Glutamatergic neuron (in vitro differentiated cells): ENCODE measurements at regions not wholly inside any gene's neighbourhood (a gene's known extent, or its start where the extent isn't known, plus 50 kb on each side); places are given as distances from the start of the nearest gene placed in this dataset.

ENCODE experiments used
- DNase-seq: peaks from one replicate; pipeline ENCODE4 v3.0.0; 2022
- H3K27ac Mint-ChIP-seq: one replicate; pipeline ENCODE4 v1.8.0; 2020; ENCODE audit warnings: mild to moderate bottlenecking, mixed read lengths, inconsistent platforms; ENCODE audit not compliant: unreplicated experiment
- H3K27me3 Mint-ChIP-seq: one replicate; pipeline ENCODE4 v1.8.0; 2020; ENCODE audit warnings: mild to moderate bottlenecking, moderate library complexity, mixed read lengths, inconsistent platforms; ENCODE audit not compliant: unreplicated experiment
- H3K36me3 Mint-ChIP-seq: one replicate; pipeline ENCODE4 v1.8.0; 2020; ENCODE audit warnings: mild to moderate bottlenecking, mixed read lengths, inconsistent platforms; ENCODE audit not compliant: unreplicated experiment
- H3K4me1 Mint-ChIP-seq: one replicate; pipeline ENCODE4 v1.8.0; 2020; ENCODE audit warnings: mild to moderate bottlenecking, low read depth, mixed read lengths, inconsistent platforms; ENCODE audit not compliant: unreplicated experiment
- H3K4me3 Mint-ChIP-seq: one replicate; pipeline ENCODE4 v1.8.0; 2020; ENCODE audit warnings: mild to moderate bottlenecking, mixed read lengths, inconsistent platforms; ENCODE audit not compliant: unreplicated experiment
- H3K9me3 Mint-ChIP-seq: one replicate; pipeline ENCODE4 v1.8.0; 2020; ENCODE audit warnings: mild to moderate bottlenecking, moderate library complexity, mixed read lengths, inconsistent platforms; ENCODE audit not compliant: unreplicated experiment
- CTCF ChIP-seq: fragments of 200-600 bp; sonication (generic); IDR thresholded peaks from one replicate; pipeline ENCODE4 v1.5.0; 2021; ENCODE audit not compliant: partially characterized antibody, unreplicated experiment

DNA sequence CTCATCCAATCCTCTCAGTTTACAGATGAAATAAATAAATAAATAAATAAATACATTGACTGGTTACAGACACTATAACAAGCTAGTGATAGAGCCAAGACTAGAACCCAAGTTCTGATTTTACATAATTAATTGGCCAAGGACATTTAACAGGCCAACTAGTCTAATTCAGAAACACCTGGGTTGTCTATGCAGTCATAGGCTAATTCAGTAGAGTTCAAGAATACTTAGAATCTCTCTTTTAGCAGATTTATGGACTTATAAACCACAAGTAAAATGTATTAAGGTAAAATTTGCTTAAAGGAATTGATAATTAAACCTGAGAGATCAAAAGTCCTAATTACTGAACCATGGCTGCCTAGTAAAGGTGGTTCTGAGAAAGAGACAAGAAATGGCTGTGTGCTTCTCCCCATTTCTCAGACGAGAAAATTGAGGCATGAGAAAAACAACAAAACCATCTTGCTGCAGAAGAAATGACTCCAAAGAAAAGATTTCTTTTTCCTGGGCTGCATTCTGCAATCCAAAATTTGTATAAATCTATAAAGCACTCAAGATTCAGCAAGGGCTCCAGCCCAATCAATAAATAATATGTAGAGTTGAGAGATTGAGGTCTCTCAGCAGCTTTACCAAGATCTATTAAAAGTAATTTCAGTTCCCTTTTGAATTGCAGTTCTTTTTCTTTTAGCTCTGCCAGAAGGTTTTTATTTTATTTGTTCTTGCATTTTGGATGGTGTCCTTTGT, 98.3 kb downstream of the DUSP10 start:
- Mint-ChIP-seq H3K36me3 (no peaks in the 10 kb centered on the region), H3K4me1 (no peaks in the 10 kb centered on the region), H3K27ac (no peak overlapping the region), H3K27me3 (no peaks in the 10 kb centered on the region), H3K4me3 (no peak overlapping the region), H3K9me3 (no peaks in the 10 kb centered on the region)
- TF ChIP-seq CTCF, result no peak
- no peak for DNase-seq

DNA sequence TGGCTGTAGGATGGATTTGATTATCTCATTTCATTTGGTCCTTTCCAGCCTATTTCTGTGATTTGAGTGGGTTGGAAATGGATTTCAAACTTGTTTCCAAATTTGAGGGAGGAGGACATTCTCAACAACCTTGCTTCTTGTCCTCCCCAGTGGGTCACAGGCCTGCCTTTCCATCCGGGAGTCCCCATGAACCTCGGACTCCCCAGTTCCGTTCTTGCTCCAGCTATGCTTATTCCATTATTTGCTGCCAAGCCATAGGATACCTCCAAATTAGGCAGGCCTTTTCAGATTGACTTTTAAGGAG, 97.8 kb downstream of the DUSP10 start:
- no peak overlapping the region for H3K4me3 Mint-ChIP-seq
- H3K36me3 Mint-ChIP-seq, result no peaks in the 10 kb centered on the region
- H3K4me1 Mint-ChIP-seq, result no peaks in the 10 kb centered on the region
- no peak overlapping the region for H3K27ac Mint-ChIP-seq
- no peaks in the 10 kb centered on the region for H3K27me3 Mint-ChIP-seq
- TF ChIP-seq CTCF, result no peak
- H3K9me3 Mint-ChIP-seq, result no peaks in the 10 kb centered on the region
- no peak for DNase-seq

DNA sequence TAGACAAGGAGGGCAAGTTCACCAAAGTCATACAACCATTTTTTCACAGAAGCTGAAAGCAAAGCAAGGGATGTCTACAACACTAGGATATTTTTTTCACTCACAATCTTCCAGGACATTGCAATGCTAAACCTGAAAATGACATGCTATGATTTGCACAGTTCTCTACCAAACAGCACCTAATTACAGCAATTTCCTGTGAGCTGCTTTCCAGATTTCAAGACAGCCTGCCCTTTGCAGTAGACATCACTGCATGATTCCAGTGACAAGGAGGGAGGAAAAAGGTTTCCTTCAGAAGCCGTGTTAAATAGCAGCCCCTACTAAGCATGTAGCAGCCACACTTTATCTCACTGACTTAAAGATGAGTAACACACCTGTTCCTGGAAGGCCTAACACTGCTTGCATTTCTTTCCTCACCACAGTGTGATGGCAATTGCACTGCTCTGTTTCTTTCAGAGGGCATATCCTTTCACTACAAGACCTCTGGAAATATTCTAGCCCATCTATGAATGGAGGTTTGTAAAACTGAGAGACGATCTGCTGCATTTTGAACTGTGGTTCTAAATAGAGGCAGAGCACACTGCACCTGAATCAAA, 97.1 kb downstream of the DUSP10 start:
- Mint-ChIP-seq H3K36me3 (no peaks in the 10 kb centered on the region), H3K4me3 (no peak overlapping the region), H3K27me3 (no peaks in the 10 kb centered on the region), H3K9me3 (no peaks in the 10 kb centered on the region), H3K4me1 (no peaks in the 10 kb centered on the region), H3K27ac (no peak overlapping the region)
- no peak for DNase-seq
- no peak for TF ChIP-seq CTCF

DNA sequence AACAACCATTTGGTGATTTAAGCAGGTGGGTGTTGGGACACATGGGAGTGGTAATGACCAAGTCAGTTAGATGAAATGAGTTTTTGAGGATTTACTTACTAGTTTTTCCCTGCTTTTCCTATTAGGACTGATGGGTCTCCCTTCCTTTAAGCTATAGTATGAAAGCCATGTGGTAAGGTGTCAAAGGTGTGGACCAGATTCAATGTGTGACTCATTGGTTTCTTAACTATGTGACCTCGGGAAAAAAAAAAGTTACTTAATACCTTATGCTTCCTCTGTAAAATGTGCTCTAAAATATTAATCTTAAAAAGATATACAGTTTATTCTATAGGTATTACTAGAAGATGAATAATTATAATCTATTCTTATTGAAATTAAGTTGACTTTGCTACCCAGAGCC, 93.7 kb downstream of the DUSP10 start:
- H3K36me3 Mint-ChIP-seq, result no peaks in the 10 kb centered on the region
- H3K27ac Mint-ChIP-seq, result no peak overlapping the region
- no peak for TF ChIP-seq CTCF

More for the DNA sequence above, 93.7 kb downstream of the DUSP10 start:
- no peak for DNase-seq
- no peak overlapping the region for H3K4me3 Mint-ChIP-seq
- H3K4me1 Mint-ChIP-seq, result no peaks in the 10 kb centered on the region
- no peaks in the 10 kb centered on the region for H3K9me3 Mint-ChIP-seq
- H3K27me3 Mint-ChIP-seq, result no peaks in the 10 kb centered on the region
